ENCODE measurements at regions not wholly inside any gene's neighbourhood (a gene's known extent, or its start where the extent isn't known, plus 50 kb on each side); places are given as distances from the start of the nearest gene placed in this dataset.

DNA sequence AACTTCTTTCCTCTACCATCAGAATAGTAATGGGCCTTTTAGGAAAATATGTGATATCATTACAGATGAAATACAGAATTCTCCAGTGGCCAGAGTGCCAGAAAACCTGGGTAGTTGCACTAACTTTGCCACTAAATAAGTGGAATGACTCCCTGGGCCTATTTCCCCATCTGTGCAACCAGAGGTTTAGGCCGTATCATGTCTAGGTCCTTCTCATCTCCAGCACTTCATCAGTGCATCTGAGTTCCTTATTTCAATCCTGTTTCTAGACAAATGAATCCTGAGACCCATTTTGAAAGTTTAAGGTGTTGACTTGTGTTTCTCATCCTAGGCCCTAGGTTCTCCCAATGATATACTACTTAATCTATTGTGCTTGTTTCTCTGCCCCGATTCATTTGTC lies 236.2 kb downstream of the CD83 start:
- Histone ChIP-seq H2BK5ac (ENCODE audit: insufficient read length, low read length) (no peak overlapping the region), H2BK12ac (ENCODE audit: insufficient read length, low read depth, low read length) (no peak overlapping the region), H3K18ac (ENCODE audit: insufficient read length, low read depth, low read length) (no peak overlapping the region), H3K79me1 (ENCODE audit: insufficient read depth, low read depth, low read length, poor library complexity, severe bottlenecking) (no peaks in the 10 kb centered on the region), H4K8ac (replicated peaks; ENCODE audit: insufficient read length, low read depth, low read length) (no peak overlapping the region), H4K20me1 (ENCODE audit: control insufficient read depth, insufficient read depth, insufficient read length) (no peaks in the 10 kb centered on the region), H2BK20ac (ENCODE audit: low read depth, low read length, poor library complexity, severe bottlenecking) (no peak overlapping the region), H3K9ac (ENCODE audit: extremely low read depth, insufficient read length, low read length) (no peak overlapping the region), H2BK15ac (ENCODE audit: low read depth, low read length) (no peak overlapping the region), H3K4ac (ENCODE audit: low read depth, low read length) (no peak overlapping the region), H3K4me2 (ENCODE audit: insufficient read depth, insufficient read length, low read length) (no peak overlapping the region), H4K91ac (ENCODE audit: insufficient read length, low read depth, low read length) (no peak overlapping the region), H3K14ac (ENCODE audit: insufficient read depth, low read length) (no peak overlapping the region), H3K4me1 (ENCODE audit: insufficient read depth, low read length) (peaks cover 6% of the 10 kb centered on the region; the same call in 1 of the 2 replicates), H3T11ph (ENCODE audit: low read length) (no peak overlapping the region), H2BK120ac (ENCODE audit: low read depth, low read length, poor library complexity, severe bottlenecking) (no peak overlapping the region), H3K79me2 (ENCODE audit: insufficient read depth, low read length) (no peaks in the 10 kb centered on the region), H2AK5ac (ENCODE audit: insufficient read length, low read length) (no peak overlapping the region), H3K23ac (ENCODE audit: insufficient read length, low read depth, low read length) (no peak overlapping the region), H2AFZ (ENCODE audit: low read length) (no peak overlapping the region), H3K56ac (ENCODE audit: insufficient read length, low read depth, low read length) (no peak overlapping the region), H3K9me3 (ENCODE audit: control insufficient read depth, low read depth, low read length) (peaks cover 5% of the 10 kb centered on the region), H3K27me3 (ENCODE audit: insufficient read depth, low read length) (no peaks in the 10 kb centered on the region), H3K23me2 (ENCODE audit: insufficient read length, low read depth, low read length, poor library complexity, severe bottlenecking) (no peaks in the 10 kb centered on the region), H4K5ac (ENCODE audit: insufficient read length, low read depth, low read length) (no peak overlapping the region), H3K27ac (ENCODE audit: insufficient read length, low read depth, low read length) (no peak overlapping the region)
- Mint-ChIP-seq H3K36me3 (ENCODE audit: insufficient read depth in 1 of 3, low read depth in 3 of 3) (peaks cover 0 to 9% (median 5%) of the 10 kb centered on the region in 3 experiments), H3K9me3 (peaks cover 2 to 9% of the 10 kb centered on the region in 2 experiments; a peak in 3 of 5 replicates), H3K27me3 (ENCODE audit: low read depth) (no peaks in the 10 kb centered on the region; the same call in none of the 2 replicates), H3K4me1 (peaks cover 23 to 39% of the 10 kb centered on the region in 2 experiments), H3K4me3 (no peak overlapping the region), H3K27ac (no peak overlapping the region)
- no CpG with 5 or more reads among the region's 2 CpGs for WGBS (ENCODE audit: extremely low coverage, insufficient read length, low lambda C conversion rate)
- TF ChIP-seq, protein P1, sequence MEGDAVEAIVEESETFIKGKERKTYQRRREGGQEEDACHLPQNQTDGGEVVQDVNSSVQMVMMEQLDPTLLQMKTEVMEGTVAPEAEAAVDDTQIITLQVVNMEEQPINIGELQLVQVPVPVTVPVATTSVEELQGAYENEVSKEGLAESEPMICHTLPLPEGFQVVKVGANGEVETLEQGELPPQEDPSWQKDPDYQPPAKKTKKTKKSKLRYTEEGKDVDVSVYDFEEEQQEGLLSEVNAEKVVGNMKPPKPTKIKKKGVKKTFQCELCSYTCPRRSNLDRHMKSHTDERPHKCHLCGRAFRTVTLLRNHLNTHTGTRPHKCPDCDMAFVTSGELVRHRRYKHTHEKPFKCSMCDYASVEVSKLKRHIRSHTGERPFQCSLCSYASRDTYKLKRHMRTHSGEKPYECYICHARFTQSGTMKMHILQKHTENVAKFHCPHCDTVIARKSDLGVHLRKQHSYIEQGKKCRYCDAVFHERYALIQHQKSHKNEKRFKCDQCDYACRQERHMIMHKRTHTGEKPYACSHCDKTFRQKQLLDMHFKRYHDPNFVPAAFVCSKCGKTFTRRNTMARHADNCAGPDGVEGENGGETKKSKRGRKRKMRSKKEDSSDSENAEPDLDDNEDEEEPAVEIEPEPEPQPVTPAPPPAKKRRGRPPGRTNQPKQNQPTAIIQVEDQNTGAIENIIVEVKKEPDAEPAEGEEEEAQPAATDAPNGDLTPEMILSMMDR (conservative IDR thresholded peaks at IDR 0.05) = no peak
- DNase-seq = no peak
